ENCODE measurements at regions not wholly inside any gene's neighbourhood (a gene's known extent, or its start where the extent isn't known, plus 50 kb on each side); places are given as distances from the start of the nearest gene placed in this dataset.

GRCh38 chr1:204788470-204788869 lies 82.2 kb upstream of the NFASC start:
- TF ChIP-seq CTCF (IDR thresholded peaks at IDR 0.05; ENCODE audit: control extremely low read depth in 1 of 3, insufficient read depth in 1 of 3, low read depth in 1 of 3, low read length in 3 of 3) (no peak), MAX (IDR thresholded peaks at IDR 0.05) (no peak), YY1 (IDR thresholded peaks at IDR 0.05; ENCODE audit: low read depth, low read length) (no peak), POLR2AphosphoS5 (IDR thresholded peaks at IDR 0.05; ENCODE audit: low read depth, low read length) (no peak), USF2 (IDR thresholded peaks at IDR 0.05; ENCODE audit: low read length) (no peak), ATF2 (IDR thresholded peaks at IDR 0.05; ENCODE audit: low read length) (no peak), POLR2A (IDR thresholded peaks at IDR 0.05; ENCODE audit: control extremely low read depth in 1 of 2, low read depth in 2 of 2, low read length in 2 of 2) (no peak), EGR1 (IDR thresholded peaks at IDR 0.05; ENCODE audit: borderline replicate concordance, low read depth, low read length) (no peak), ZNF274 (IDR thresholded peaks at IDR 0.05; ENCODE audit: borderline replicate concordance, extremely low read depth, low read length) (no peak), EZH2 (IDR thresholded peaks at IDR 0.05; ENCODE audit: low read depth, low read length, severe bottlenecking) (no peak), RFX5 (IDR thresholded peaks at IDR 0.05; ENCODE audit: borderline replicate concordance, low read depth, low read length) (no peak), EP300 (IDR thresholded peaks at IDR 0.05; ENCODE audit: borderline replicate concordance in 1 of 2, low read depth in 2 of 2, low read length in 2 of 2) (no peak)
